ENCODE measurements at regions not wholly inside any gene's neighbourhood (a gene's known extent, or its start where the extent isn't known, plus 50 kb on each side); places are given as distances from the start of the nearest gene placed in this dataset.
"Not testable (repeated sequence)": the region's sequence is repeated elsewhere in the genome, so short reads cannot be mapped to it uniquely, and the experiment has no call there.

DNA sequence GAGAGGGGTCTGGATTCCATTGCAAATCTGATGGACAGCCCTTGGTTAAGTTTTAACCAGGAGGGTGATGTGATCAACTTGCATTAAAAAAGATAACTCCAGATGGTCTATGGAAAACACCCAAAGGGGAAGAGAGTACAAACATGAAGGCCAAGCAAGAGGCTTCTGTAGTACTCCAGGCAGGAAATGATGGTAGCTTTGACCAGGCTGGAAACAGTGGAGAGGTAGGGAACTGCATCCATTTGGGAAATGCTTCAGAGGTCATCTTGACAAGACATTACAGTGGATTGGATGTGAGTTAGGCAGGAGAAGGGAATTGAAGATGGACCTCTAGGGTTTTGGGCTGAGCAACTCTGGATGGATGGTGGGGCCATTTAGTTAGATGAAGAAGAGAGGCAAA, 391.1 kb downstream of the IPO8 start:
- Histone ChIP-seq H3K9me3 (no peaks in the 10 kb centered on the region), H3K27me3 (no peaks in the 10 kb centered on the region), H3K36me3 (no peaks in the 10 kb centered on the region), H3K4me1 (no peaks in the 10 kb centered on the region), H3K4me3 (no peak overlapping the region), H3K27ac (no peak overlapping the region)
- ATAC-seq (no peak), DNase-seq (no peak)
- intact Hi-C loops (cut with DNase I) = no loop called here
- TF ChIP-seq, protein P1, sequence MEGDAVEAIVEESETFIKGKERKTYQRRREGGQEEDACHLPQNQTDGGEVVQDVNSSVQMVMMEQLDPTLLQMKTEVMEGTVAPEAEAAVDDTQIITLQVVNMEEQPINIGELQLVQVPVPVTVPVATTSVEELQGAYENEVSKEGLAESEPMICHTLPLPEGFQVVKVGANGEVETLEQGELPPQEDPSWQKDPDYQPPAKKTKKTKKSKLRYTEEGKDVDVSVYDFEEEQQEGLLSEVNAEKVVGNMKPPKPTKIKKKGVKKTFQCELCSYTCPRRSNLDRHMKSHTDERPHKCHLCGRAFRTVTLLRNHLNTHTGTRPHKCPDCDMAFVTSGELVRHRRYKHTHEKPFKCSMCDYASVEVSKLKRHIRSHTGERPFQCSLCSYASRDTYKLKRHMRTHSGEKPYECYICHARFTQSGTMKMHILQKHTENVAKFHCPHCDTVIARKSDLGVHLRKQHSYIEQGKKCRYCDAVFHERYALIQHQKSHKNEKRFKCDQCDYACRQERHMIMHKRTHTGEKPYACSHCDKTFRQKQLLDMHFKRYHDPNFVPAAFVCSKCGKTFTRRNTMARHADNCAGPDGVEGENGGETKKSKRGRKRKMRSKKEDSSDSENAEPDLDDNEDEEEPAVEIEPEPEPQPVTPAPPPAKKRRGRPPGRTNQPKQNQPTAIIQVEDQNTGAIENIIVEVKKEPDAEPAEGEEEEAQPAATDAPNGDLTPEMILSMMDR (IDR thresholded peaks at IDR 0.05) = no peak

DNA sequence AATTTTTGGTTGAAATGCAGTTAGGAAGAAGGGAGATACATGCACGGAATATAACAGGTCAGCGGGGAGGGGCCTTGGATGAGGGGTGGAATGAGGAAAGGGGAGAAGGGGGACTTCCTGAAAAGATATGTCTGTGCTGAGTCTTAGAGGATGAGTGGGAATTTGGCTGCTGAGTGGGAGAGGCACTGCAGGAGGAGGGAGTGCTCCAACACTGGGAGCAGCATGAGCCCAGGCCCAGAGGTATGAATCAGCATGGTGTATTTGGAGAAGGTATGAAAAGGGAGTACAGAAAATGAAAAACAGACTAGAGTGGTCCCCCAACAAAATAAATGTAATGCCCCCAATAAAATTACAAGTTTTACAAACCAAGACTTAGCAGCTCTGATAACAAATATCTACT, 394.4 kb downstream of the IPO8 start:
- intact Hi-C loops (cut with DNase I) = no loop called here
- Histone ChIP-seq H3K9me3 (no peaks in the 10 kb centered on the region), H3K36me3 (no peaks in the 10 kb centered on the region), H3K4me1 (no peaks in the 10 kb centered on the region), H3K27me3 (no peaks in the 10 kb centered on the region), H3K4me3 (no peak overlapping the region), H3K27ac (no peak overlapping the region)
- no peak for ATAC-seq
- TF ChIP-seq, protein P1 (IDR thresholded peaks at IDR 0.05) = no peak
- no peak for DNase-seq

DNA sequence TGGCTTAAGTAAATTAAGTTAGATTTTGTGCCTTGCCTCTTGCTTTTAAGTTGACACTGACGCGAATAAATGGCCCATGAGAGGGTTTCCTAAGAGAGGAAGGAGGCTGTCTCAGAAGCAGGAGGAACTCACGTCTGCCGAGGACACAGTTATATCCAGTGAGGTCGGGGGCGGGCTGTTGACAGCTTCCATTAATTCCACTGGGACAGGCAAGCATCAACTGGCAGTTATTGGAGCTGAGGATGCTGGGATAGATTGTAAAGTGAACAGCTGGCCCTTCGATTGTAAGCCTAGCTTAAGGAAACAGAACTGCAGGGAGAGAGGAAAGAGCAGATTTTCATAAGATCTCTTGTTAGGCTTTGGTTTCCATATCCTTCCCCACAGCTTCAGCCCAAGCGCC, 399.2 kb downstream of the IPO8 start:
- Histone ChIP-seq H3K9me3 (no peaks in the 10 kb centered on the region), H3K4me3 (no peak overlapping the region), H3K27me3 (no peaks in the 10 kb centered on the region), H3K36me3 (no peaks in the 10 kb centered on the region), H3K27ac (no peak overlapping the region), H3K4me1 (no peaks in the 10 kb centered on the region)
- TF ChIP-seq, protein P1 (IDR thresholded peaks at IDR 0.05) = no peak
- intact Hi-C loops (cut with DNase I) = no loop called here
- DNase-seq (no peak), ATAC-seq (no peak)

- Histone ChIP-seq H3K9me3 (no peaks in the 10 kb centered on the region), H3K4me3 (no peak overlapping the region), H3K36me3 (no peaks in the 10 kb centered on the region), H3K27me3 (no peaks in the 10 kb centered on the region), H3K4me1 (no peaks in the 10 kb centered on the region), H3K27ac (no peak overlapping the region)
- no peak for DNase-seq
- intact Hi-C loops (cut with DNase I) = no loop called here
- TF ChIP-seq, protein P1 (IDR thresholded peaks at IDR 0.05) = peak; percentile 36
- ATAC-seq = no peak
Measured at GRCh38 chr12:30286345-30286926, 409.2 kb downstream of the IPO8 start.

GRCh38 chr12:30278401-30278800, 417.3 kb downstream of the IPO8 start:
- Histone ChIP-seq H3K27ac (no peak overlapping the region), H3K9me3 (no peaks in the 10 kb centered on the region), H3K4me1 (no peaks in the 10 kb centered on the region), H3K4me3 (no peak overlapping the region), H3K27me3 (no peaks in the 10 kb centered on the region), H3K36me3 (no peaks in the 10 kb centered on the region)
- ATAC-seq (no peak), DNase-seq (no peak)
- TF ChIP-seq, protein P1 (IDR thresholded peaks at IDR 0.05) = no peak
- intact Hi-C loops (cut with DNase I) = no loop called here

DNA sequence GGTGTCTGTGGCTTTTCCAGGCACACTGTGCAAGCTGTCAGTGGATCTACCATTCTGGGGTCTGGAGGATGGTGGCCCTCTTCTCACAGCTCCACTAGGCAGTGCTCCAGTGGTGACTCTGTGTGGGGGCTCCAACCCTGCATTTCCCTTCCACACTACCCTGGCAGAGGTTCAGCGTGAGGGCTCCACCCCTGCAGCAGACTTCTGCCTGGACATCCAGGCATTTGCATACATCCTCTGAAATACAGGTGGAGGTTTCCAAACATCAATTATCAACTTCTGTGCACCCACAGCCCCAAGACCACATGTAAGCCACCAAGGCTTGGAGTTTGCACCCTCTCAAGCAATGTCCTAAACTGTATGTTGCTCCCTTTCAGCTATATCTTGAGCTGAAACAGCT, 423.2 kb downstream of the IPO8 start:
- H3K9me3 ChIP-seq; H3K27ac ChIP-seq; DNase-seq; H3K27me3 ChIP-seq; ATAC-seq; intact Hi-C loops (cut with DNase I); H3K4me3 ChIP-seq; H3K36me3 ChIP-seq; H3K4me1 ChIP-seq: not testable (repeated sequence)
